HK-2 (cell line): ENCODE measurements at regions not wholly inside any gene's neighbourhood (a gene's known extent, or its start where the extent isn't known, plus 50 kb on each side); places are given as distances from the start of the nearest gene placed in this dataset.

ENCODE experiments used
- DNase-seq: peaks from one replicate; pipeline ENCODE4 v3.0.0-alpha.2; 2018; ENCODE audit not compliant: unreplicated experiment

DNA sequence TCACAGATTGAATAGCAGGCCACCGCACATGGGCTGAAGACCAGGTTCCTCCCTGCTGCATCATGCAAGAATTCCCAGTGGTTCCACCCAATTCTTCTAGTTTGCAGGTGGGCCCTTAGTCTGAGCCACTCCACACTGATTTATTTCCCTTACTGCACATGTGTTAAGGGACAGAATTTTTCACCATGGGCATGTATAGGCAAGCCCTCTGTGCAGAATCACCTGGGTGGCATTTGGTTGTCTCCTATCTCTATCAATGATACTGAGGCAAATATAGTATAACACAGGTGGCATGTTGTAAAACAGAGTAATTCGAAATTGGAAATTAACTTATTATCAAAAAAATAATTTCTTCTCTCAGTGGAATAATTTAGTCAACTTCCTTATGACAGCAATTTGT lies 1892.4 kb downstream of the NCAM2 start:
- DNase-seq: no peak

DNA sequence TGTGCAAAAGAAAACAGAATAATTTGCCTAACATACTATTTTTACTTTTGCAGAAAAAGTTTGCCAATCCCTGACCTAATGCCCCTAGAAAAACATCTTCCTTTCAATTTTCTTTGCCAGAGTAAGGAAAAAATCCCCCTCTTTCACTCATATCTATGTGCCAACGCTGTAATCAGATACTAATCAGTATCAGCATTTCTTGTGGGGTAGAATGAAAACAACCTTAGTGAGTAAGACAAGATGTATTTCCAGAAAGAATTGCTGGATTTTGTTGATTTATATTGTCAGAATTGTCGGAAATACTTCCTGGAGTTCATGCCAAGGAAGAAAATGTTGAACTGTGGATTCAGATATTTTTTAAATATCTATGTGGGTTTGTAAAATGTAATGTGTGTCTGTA lies 1893.8 kb downstream of the NCAM2 start:
- no peak for DNase-seq

DNA sequence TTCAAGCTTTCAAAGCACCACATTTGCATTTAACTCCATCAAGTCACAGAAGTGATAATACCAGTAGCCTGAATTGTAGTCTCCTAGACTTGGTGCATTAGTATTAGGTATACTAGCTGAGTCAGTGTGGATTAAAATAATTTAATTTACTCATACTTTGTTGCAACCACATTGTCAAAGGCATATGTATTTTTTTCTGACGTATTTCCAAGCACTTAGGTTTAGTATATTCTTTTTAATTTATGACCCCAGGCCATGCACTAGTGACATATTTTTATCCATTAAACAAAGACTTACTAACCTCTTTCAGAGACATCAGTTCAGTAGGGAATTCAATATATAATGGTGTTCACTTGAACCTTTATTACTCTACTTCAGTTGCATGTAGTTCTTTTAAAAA lies 1894.5 kb downstream of the NCAM2 start:
- DNase-seq: no peak

DNA sequence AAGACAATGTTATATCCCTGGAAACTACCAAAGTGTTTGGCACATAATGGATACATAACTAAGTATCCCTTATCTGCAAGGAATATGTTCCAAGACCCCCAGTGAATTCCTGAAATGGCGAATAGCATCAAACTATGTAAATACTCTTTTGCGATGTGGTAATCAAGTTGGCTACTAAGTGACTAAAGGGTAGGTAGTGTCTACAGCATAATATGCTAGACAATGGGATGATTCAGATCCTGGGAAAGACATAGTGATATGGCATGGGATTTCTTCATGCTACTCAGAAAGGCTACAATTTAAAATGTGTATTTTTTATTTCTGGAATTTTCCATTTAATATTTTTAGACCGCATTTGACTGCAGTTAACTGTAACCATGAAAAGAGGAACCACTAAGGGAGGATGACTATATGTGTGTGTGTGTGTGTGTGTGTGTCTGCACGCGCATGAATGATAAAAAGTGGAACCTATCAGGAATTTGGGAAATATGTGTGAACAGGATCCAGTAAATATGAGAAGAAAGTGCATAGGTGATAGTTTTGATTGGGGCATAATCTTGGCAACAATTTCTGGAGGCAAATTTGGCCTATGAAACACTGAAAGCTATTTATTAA lies 1899.9 kb downstream of the NCAM2 start:
- DNase-seq: no peak

DNA sequence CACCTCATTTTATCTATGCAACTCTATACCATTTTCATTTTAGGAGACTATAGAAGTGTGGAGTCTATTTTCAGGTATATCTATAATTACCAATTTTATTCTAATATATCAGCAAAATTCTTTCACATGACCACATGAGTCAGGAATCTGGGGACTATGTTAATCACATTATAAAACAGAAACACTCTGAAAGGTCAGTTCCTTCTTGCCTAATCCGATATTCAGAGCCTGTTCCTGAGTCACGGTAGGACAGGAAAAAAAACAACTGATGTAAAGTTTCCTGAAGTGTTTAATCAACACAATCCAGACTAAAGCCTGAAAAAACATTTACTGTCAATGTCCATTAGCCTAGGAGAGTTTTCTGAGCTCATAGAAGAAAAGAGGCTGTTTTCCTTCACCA lies 1902.3 kb downstream of the NCAM2 start:
- DNase-seq: no peak

DNA sequence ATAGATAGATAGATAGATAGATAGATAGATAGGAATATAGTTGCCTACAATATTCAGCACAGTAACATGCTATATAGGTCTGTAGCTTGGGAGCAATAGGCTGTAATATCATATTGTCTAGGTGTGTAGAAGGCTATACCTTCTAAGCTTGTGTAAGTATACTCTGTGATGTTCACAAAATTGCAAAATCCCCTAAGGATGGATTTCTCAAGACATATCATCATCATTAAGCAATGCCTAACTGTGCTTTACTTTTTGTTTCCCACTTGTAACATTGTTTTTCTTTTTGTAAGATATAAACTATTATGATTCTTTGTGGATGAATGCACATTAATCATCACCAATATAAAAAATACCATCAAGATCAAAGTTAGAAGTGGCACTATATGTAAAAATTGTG lies 1905.6 kb downstream of the NCAM2 start:
- DNase-seq: no peak

DNA sequence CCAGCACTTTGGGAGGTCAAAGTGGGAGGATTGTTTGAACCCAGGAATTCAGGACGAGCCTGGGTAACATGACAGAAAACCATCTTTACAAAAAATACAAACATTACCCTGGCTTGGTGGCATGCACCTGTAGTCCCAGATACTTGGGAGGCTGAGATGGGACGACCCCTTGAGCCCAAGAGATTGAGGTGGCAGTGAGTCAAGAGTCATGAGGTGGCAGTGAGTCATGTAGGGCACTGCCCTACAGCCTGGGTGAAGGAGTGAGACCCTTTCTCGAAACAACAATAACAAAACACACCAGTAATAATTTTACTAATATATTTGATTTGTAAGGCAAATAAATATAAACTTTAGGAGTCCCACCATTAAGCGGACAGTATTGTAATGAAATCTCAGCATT lies 1906.2 kb downstream of the NCAM2 start:
- DNase-seq: no peak

DNA sequence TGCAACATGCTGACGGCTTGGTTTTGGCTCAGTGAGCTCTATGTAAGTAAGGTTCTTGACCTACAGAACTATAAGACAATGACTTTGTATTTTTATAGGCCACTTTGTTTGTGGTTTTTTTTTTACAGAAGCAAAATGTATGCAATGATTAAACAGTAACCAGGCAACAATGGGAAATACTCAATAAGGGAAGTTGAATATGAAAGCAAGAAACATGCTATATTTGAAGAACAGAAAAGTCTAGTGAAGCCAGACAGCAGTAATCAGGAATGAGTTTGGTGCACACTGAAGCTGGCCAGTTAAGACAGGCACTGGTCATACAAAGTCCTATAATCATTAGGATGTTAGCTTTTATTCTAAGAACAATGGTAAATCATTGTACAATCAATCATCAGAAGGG lies 1926.8 kb downstream of the NCAM2 start:
- DNase-seq: no peak

DNA sequence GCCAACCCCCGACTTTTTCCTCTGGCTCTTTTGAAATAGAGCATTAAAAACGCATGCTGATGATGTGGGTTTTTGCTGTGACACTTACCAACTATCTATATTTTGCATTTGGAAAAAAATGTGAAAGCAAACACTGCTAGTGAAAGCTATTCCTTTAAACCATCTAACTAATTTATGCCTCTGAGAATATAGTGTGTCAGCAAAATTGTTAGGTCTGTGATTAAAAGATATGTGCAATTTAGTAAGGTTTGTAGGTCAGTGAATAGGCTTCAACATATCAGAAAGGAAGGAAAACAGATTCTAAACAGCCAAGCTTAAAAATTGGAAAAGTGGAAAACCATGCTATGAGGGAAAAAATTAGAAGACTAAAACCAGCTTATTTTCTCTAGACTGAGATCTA lies 1929.3 kb downstream of the NCAM2 start:
- DNase-seq: no peak

DNA sequence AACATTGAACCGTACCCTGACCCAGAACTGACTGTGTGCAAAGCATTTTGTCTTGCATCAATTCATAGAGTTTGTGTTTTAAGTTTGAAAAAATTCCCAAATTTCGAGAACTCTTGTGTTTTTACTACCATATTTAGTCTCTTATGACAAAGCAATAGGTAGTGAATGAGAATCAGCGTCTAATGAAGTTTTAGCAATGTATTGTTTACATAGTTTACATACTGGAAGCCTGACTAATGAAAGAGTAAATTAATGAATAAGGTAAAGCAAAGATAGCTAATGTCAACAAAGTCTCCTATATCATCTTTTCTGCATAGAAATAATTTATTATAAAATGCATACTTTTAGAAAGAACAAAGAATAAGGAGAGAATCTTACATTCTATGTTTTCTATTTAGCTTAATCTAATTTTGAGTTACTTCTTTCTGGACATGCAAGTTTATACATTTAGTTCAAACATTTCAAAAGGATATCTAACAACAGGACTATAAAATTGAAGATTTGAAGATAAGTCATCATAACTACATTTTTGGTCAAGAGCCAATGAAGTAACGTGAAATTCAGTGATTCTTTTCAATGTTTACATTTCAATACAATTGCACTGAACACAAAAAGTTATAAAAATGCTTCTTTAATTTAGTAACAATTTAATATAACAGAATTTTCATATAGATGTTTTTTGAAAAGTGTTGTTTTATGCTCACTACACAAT lies 1943.7 kb downstream of the NCAM2 start:
- no peak for DNase-seq

DNA sequence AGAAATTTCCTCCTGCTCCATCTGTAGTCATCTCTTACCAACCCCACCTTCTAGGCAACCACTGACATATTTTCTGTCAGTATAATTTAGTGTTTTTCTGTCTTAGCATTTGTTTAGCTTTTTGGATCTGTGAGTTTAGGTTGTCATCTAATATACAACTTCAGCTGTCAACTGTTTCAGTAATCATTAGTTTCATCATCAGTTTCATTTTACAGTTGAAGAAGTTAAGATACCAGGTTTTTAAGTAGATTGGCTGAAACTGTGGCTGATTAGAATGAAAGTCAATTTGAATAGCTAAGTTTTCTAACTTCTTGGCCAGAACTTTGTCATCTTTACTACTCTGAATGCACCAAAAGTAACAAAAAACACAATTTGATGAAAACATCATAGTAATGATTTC lies 1957.3 kb downstream of the NCAM2 start:
- DNase-seq: no peak

DNA sequence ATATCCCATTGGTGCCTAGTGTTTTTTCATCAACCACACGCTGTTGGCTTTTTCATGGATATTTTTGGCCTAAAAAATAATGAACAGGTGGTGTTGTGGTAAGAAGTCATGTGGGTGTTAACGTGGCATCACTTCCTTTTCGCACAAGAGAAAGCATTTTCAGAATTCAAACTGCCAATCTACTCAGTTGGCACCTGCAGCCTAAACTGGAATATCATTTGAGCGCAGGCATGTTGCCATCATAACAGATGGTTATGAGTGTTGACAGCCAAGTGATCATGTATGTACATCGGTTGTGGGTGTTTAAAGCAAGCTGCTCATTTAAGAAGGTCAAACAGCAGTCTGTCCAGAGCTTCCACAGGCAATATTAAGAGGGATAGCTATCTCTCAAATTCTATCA lies 1963.0 kb downstream of the NCAM2 start:
- DNase-seq: no peak

DNA sequence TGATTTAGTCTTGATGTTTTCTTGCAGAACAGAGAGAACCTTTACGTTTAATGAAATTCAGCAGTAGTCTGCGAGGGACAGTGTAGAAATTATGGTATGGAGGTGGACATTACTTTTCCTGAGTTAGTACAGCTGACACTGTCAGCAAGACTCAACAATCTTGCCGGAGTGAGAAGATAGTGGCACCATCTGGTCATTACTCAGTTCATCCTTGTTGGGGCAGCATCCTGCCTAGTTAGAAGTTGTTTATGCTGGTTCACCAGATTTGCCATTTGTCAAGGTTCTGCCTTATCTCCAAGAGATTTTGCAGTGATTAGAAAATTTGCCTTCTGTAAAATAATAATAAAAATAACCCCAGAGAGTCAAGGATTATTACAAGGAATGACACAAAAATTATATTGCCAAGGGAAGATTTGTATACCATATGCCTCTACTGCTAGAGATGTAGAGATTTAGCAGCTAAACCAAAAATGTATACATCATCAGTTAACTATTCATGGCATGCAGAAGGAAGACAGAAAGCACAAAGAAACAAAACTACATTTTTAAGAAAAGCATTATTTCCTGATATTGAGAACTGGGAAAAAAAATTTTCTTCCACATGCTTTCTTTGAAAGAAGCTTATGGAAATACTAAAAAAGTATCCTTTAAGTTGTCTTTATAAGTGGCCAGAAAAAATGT lies 1967.4 kb downstream of the NCAM2 start:
- no peak for DNase-seq

DNA sequence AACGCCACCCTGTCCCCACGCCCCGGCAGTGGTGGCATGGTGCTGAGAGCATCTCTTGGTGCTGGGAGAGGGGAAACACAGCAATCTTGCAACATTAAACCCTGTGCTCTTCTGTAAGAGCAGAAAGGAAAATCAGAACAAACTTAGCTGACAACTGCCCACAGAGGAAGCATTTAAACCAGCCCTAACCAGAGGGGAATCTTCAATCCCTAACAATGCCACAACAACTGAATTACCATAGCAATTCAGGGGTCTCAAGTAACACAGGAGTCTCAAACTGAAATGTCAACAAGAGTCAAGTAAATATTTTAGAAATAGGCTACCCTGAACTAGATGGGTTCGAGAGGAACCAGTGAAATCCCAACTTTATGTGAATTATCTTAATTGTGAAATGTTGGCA lies 1983.6 kb downstream of the NCAM2 start:
- DNase-seq: no peak

DNA sequence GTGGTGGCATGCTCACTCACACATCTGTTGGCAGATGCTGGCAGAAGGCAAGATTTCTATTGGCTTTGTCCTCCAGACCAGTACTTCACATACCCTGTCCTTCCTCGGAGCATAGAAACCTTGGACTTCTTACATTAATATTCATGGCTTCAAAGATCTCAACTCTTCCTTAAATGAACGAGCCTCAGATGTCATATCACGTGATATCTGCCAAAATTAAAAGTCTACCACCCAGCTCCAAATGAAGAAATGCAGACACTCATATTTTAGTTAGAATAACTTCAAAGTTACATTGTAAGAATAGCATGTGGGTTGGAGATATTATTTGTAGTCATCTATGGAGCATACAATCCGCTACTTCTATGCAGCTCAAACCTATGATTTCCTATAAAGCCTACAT lies 1994.9 kb downstream of the NCAM2 start:
- no peak for DNase-seq

DNA sequence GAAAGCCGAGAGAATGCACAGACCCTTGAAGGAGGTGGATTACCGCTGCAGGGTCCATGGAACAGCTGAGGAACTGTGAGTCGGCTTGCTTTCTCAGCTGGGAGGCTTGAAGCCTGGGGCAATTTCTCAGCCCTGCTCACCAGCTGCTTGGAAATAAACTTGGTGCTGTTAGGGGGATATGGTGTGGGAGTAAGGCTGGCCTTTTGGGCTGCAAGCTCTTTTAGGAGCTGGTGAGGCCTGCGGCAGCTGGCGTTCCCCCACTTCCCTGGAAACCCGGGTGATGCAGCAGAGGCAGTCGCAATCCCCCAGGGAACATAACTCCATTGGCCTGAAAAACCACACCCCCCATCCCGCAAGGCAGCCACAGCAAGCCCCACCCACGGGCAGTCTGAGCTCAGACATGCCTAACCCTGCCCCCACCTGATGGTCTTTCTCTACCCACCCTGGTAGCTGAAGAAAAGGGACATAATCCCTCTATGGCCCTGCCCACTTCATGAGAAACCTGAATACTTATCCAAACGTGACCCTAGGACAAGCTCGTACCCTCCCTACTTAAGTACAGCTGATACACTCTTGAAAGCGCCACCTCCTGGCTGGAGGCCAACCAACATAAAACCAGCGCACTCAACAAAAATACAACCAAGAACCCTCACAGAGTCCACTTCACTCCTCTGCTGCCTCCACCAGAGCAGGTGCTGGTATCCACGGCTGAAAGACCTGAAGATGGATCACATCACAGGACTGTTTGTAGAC lies 1995.8 kb downstream of the NCAM2 start:
- DNase-seq: no peak

DNA sequence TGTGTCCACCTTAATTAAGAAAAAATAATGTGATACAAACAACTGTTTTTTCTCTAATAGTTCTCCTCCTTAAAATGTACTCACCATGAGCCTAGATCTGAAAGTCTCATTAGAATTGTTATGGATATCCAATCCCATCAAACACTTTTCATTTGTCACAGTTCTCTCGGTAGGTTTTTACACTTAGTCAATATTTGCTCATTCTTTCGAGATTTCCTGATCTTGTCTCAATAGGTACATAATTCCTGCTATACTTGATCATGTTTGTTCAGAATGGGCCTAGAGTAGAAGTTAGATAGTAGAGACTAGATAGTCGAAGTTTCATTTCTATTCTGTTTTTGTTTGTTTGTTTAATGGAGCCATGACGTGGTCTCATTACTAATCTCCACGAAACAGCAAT lies 2005.7 kb downstream of the NCAM2 start:
- DNase-seq: no peak

DNA sequence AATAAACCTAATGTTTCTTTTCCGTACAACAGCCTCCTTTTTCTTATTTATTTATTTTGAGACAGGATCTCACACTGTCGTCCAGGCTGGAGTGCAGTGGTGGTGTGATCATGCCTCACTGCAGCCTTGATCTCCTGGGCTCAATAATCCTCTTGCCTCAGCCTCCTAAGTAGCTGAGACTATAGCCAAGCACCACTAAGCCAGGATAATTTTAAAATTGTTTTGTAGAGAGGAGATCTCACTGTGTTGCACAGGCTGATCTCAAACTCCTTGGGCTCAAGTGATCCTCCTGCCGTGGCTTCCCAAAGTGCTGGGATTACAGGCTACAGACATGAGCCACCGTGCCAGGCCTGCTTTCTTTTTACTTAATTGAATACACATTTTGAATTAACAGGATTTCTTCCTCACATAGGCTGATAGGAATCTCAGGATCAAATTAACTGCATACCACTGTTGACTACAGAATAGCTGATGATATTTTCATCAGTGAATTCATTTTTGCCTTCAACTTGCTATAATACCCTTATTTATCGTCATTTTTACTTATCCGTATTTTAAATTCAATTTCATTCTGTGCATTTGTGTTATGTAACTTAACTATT lies 2010.5 kb downstream of the NCAM2 start:
- DNase-seq: no peak

DNA sequence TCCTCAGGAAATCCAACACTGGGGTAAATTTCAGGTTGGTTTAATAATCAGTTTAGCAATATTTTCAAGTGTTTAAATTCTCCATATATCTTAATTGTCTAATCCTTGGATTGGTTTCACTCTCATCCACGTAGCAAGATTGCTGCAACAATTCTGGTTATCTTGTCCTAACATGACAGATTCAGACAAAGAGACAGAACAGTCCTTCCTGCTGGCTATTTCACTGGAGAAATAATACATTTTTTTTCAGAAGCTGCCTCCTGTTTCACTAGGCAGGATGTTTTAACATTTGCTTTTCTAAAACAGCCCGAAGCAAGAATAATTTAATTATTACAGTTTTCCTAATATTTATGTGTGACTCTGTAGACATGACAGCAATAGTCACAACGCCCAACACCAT lies 2011.2 kb downstream of the NCAM2 start:
- DNase-seq: no peak

DNA sequence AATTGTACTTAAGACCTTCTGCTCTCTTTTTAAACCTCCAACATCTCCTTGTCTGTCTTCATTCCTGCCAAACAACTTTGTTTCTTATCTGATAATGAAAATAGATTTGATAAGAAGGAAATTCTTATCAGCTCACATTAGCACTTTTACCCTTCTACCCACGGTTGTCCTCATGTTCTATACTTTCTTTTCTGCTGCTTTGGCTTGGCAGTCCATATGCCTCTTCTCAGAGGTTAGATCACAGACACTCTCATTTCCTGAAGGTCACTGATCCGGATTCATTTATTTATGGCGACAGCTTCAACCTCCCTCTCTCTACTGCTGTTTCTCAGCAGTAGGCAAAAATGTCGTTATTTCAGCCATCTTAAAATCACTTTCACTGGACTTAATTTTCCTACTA lies 2015.8 kb downstream of the NCAM2 start:
- DNase-seq: no peak

DNA sequence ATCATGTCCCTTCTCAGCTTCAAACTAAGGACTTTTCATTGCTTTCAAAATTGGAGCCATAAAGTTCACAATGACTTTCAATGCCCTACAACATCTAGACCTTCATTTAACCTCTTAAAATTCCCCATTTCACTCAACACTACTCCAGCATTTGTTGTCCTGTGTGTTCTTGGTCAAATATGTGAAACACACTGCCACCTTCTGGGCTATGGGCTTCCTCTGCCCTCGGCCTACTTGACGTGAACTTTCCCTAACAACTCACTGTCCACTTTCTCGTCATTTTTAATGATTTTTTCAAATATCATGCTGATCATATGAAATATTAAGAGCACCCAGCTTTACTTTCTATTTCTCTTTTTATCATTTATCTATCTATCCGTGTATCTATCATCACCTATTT lies 2018.4 kb downstream of the NCAM2 start:
- no peak for DNase-seq

DNA sequence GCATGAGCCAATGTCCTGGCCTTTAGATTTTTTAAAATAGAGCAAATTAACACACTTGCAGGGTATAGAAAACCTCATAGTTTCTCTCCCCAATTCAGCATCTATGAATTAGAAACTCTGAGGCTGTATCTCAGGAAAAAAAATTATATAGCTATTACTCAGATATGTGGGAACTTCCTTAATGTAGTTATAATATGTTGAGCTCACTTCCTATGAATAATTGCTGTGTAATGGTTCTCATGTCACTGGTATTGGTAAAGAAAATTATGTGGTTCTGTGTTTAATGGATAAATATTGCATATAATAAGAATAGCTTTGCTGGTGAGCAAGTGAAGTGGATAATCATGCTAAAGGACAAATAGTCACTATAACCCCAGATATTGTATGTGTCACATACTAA lies 2019.8 kb downstream of the NCAM2 start:
- no peak for DNase-seq
